Small intestine (tissue), 7 donors: ENCODE measurements at regions not wholly inside any gene's neighbourhood (a gene's known extent, or its start where the extent isn't known, plus 50 kb on each side); places are given as distances from the start of the nearest gene placed in this dataset.

Experiments used
- DNase-seq, 2 donors: peaks; one replicate each; pipeline versions ENCODE4 v3.0.0 to v3.0.0-alpha.2; 2013
- FAIRE-seq: peaks from 2 replicates; lab custom pipeline; 2012; peaks lifted over from hg19 to GRCh38; lab: Jason Lieb, UNC
- H3K27ac ChIP-seq, 3 donors: one replicate each; pipeline ENCODE4 v1.5.1; 2013; ENCODE audit warnings: low read length in 2 of 3, mild to moderate bottlenecking in 2 of 3, control low read depth in 1 of 3, inconsistent platforms in 1 of 3, low read depth in 1 of 3, moderate library complexity in 1 of 3
- H3K27me3 ChIP-seq, 3 donors: one replicate each; pipeline ENCODE4 v1.6.1; 2013; ENCODE audit warnings: low read length in 3 of 3, inconsistent platforms in 1 of 3; ENCODE audit not compliant: control insufficient read depth in 3 of 3, insufficient read depth in 3 of 3
- H3K36me3 ChIP-seq, 3 donors: one replicate each; pipeline ENCODE4 v1.6.1; 2013; ENCODE audit warnings: low read length in 3 of 3, inconsistent platforms in 1 of 3, low read depth in 1 of 3, mild to moderate bottlenecking in 1 of 3, moderate library complexity in 1 of 3; ENCODE audit not compliant: control insufficient read depth in 3 of 3, insufficient read depth in 2 of 3
- H3K4me1 ChIP-seq, 3 donors: one replicate each; pipeline ENCODE4 v1.6.1; 2013; ENCODE audit warnings: low read length in 2 of 3, inconsistent platforms in 1 of 3, low read depth in 1 of 3, mild to moderate bottlenecking in 1 of 3, moderate library complexity in 1 of 3; ENCODE audit not compliant: control insufficient read depth in 3 of 3, insufficient read depth in 2 of 3
- H3K4me3 ChIP-seq, 3 donors: one replicate each; pipeline ENCODE4 v1.5.1; 2013; ENCODE audit warnings: low read length in 3 of 3, control low read depth in 1 of 3, inconsistent platforms in 1 of 3, low read depth in 1 of 3, mild to moderate bottlenecking in 1 of 3, moderate library complexity in 1 of 3
- H3K9me3 ChIP-seq, 2 donors: one replicate each; pipeline ENCODE4 v1.6.1; 2013; ENCODE audit warnings: low read depth in 1 of 2, low read length in 1 of 2; ENCODE audit not compliant: control insufficient read depth in 2 of 2, insufficient read depth in 1 of 2
- WGBS, 3 donors: extraction: QIAGEN DNeasy Blood & Tissue Kit; methylation state at CpG; one replicate each; pipeline ENCODE4 v1.1.7; 2013; 5-methylcytosine and 5-hydroxymethylcytosine counted together
- donor health status: healthy with polysubstance abuse.
- donor health status: control.
- donor health status: control.
- donor health status: Bipolar disorder and iron deficiency.
- donor health status: healthy.

DNA sequence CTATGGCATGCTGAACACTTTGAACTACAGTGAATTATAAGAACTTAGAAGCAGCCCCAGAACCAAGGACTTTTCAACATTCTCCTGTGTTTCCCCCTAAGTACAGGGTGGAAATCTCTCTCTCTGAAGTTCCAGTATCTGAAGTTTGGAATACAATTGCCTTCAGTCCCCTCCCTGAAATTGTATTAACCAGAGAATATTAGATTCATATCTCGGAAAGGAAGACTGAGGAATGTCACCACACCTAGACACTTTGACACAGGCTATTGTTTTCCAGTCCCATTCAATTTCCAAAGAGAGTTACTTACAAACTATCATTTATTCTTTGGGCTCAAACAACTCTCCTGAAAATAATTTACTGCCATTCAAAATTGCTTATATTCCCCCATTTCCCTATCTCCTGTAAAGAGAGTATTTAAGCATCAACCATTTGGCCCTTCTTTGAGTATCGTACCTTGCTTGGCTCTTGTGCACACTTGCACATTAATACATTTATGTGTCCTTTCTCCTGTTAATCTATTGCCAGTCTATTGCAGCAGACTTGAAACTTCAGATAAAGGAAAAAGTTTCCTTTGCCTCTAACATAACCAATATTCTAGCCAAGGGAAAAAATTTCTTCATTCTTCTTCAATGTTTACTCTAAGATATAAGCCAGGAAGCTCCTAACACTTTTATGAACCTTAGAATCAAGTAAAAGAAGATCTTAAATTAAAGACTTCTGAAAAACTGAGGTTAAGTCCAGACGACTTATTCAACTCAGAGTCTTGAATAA is 402.4 kb upstream of the DDI1 start:
- H3K9me3 ChIP-seq, result no peaks in the 10 kb centered on the region
- H3K4me3 ChIP-seq, result no peak overlapping the region
- H3K4me1 ChIP-seq, result no peaks in the 10 kb centered on the region
- H3K27me3 ChIP-seq, result no peaks in the 10 kb centered on the region
- WGBS, 3 donors, result 82 to 90% (median 84%) methylated on average over 3 of the region's 3 CpGs
- H3K27ac ChIP-seq, result no peak overlapping the region
- no peaks in the 10 kb centered on the region for H3K36me3 ChIP-seq
- FAIRE-seq (no peak), DNase-seq (no peak)

DNA sequence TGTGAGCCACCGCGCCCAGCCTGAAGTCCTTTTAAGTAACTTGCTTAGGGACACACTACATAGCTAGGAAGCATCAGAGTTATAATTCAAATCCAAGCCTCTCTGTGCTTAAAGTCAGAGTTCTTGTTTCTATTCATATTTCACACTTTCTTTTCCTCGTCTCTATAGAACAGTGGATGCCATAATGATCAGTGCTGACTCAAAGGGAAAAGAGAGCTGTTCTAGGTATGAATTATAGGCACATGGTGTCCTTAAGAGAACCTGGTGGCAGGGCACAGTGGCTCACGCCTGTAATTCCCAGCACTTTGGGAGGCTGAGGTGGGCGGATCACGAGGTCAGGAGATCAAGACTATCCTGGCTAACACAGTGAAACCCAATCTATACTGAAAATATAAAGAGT is 400.2 kb upstream of the DDI1 start:
- no peak for DNase-seq
- no peak overlapping the region for H3K27ac ChIP-seq
- no peak for FAIRE-seq
- H3K4me1 ChIP-seq, result no peaks in the 10 kb centered on the region
- no peaks in the 10 kb centered on the region for H3K36me3 ChIP-seq
- no peak overlapping the region for H3K4me3 ChIP-seq
- H3K9me3 ChIP-seq, result no peaks in the 10 kb centered on the region
- 54 to 77% (median 64%) methylated on average over 6 of the region's 6 CpGs for WGBS, 3 donors
- H3K27me3 ChIP-seq, result no peaks in the 10 kb centered on the region

DNA sequence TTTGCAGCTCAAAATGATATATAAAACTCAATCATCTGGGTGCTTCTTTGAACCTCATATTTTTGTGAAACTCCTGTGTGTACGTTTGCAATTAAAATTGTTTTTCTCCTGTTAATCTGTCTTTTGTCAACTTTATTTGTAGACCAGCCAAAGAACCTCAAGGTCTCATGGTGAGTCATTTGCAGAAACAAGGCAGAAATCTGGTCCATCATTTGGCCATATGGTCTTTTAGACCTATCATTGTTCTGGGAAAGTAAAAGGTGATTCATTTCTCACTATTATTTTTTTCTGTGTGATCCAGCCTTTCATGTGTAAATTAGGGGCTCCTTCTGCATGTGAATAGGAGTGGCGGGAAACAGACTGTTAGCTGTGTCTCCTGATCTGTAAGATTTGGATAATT is 399.1 kb upstream of the DDI1 start:
- DNase-seq (no peak), FAIRE-seq (no peak)
- no peaks in the 10 kb centered on the region for H3K27me3 ChIP-seq
- H3K4me3 ChIP-seq, result no peak overlapping the region
- 69 to 85% (median 80%) methylated on average over 2 of the region's 2 CpGs for WGBS, 3 donors
- H3K9me3 ChIP-seq, result no peaks in the 10 kb centered on the region
- no peak overlapping the region for H3K27ac ChIP-seq
- no peaks in the 10 kb centered on the region for H3K36me3 ChIP-seq
- no peaks in the 10 kb centered on the region for H3K4me1 ChIP-seq

DNA sequence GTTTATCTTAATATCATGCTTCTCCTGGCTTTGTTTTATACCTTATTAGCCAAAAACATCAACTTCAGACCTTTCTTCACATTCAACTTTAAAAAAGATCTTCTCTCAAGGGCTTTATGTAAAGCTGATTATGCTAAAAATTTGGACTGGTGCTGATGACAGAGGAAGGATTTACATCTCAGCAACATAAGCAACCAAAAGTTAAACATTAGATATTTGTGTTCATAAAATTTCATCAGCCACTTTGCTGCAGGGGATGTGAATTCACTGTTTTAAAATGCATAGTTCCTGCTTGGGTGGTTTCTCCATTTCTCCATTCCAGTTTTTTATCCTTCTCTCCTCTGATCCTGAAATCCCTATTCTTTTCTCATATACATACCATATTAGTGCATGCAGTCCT is 398.6 kb upstream of the DDI1 start:
- Histone ChIP-seq H3K27me3 (no peaks in the 10 kb centered on the region), H3K27ac (no peak overlapping the region), H3K9me3 (no peaks in the 10 kb centered on the region), H3K4me1 (no peaks in the 10 kb centered on the region), H3K4me3 (no peak overlapping the region), H3K36me3 (no peaks in the 10 kb centered on the region)
- DNase-seq (no peak), FAIRE-seq (no peak)

DNA sequence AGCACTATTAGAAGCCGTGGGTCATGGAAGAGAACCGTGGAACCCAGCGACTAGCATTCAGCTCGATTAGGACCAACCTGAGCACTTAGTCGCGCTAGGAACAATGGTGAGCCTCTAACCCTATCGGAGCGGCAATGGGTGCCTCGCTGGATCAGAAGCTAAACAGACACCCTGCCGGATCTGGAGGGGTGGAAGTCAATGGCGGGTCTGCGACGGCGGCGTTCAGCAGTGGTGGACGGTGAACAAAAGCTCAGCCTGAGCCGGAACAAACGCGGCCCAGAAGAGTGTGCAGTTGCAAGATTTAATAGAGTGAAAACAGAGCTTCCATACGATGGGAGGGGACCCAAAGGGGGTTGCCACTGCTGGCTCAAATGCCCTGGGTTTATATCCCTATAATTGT is 391.8 kb upstream of the DDI1 start:
- Histone ChIP-seq H3K36me3 (no peaks in the 10 kb centered on the region), H3K9me3 (no peaks in the 10 kb centered on the region), H3K4me3 (no peak overlapping the region), H3K4me1 (no peaks in the 10 kb centered on the region), H3K27me3 (no peaks in the 10 kb centered on the region), H3K27ac (no peak overlapping the region)
- no peak for FAIRE-seq
- DNase-seq, result no peak
- WGBS, 3 donors, result 91 to 93% (median 92%) methylated on average over 20 of the region's 20 CpGs

DNA sequence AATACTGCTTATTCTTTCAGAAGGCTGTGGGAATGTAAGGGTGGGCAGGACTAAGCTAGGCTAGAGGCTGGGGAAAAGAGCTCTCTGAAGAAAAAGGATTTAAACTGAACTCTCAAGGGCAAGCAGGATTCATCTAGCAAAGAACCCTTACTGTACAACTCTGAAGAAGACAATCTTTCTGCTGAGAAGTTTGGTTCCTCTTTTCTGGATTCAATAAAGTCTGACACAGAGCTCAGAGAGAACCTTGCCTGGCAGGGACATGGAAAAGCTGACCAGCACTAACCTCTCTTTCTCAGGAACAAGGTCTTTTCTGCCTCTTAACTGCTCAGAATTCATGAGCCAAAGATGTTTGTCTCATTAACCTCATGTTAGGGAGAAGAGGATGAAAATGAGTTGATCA is 388.4 kb upstream of the DDI1 start:
- Histone ChIP-seq H3K36me3 (no peaks in the 10 kb centered on the region), H3K27ac (no peak overlapping the region), H3K27me3 (no peaks in the 10 kb centered on the region), H3K4me1 (no peaks in the 10 kb centered on the region), H3K9me3 (peaks cover 0 to 8% of the 10 kb centered on the region in 2 donors), H3K4me3 (no peak overlapping the region)
- FAIRE-seq (no peak), DNase-seq (no peak)

DNA sequence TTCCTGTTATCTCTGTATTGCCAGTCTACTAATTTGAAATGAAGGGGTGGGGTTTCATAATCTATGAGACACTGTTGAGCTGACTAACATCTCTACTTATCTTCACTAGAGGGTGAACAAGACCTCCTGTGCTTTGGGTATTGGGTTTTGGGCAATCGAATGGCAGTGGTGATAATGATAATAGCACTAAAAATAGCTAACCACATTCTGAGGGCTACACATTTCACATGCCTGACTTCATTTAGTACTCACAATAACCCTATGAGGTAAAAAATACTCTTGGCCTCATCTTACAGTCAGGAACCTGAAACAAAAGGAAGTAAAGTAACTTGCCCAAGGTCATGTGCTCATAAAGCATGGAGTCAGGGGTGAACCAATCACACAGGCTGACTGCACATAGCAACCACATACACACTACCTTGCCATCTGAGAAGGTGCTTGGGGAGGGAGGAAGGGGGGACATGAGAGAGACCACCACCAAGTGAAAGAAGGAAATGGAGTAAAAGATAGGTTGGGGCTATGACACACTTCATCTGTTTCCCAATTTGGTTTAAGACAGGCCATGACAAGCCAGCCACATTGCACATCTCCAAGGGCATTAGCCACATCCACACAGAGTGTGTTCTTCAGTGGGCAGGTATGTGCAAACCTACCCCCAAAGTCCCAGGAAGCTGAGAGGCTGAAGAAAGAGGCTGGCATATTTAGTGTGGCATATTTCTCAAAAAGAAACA is 387.6 kb upstream of the DDI1 start:
- Histone ChIP-seq H3K9me3 (peaks cover 0 to 8% of the 10 kb centered on the region in 2 donors), H3K27ac (no peak overlapping the region), H3K4me3 (no peak overlapping the region), H3K36me3 (no peaks in the 10 kb centered on the region), H3K27me3 (no peaks in the 10 kb centered on the region), H3K4me1 (no peaks in the 10 kb centered on the region)
- DNase-seq (no peak), FAIRE-seq (no peak)
- 52 to 91% (median 65%) methylated on average over 1 of the region's 1 CpG for WGBS, 3 donors

DNA sequence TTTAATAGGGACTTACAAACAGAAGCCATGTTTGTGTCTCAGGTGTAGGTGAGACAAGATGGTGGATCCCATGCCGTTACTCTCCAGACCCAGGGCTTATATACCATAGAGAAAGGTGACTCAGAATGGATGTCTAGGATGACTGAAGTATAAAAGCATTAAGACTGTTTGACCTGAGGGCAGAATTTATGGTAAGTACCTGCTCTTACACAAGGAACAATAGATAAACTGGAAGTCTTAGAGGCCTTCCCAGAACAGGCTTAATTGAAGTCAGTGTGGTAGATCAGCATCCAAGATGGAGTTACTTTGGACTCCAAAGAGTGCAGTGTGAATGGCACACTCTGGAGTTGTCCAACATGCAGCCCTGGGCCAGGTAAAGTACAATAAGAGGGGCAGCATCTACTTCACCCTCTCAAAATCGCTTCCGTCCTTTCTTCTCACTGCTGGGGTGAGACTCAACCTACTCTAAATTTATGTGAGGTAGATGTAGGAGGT is 387.0 kb upstream of the DDI1 start:
- H3K4me3 ChIP-seq, result no peak overlapping the region
- FAIRE-seq, result no peak
- H3K9me3 ChIP-seq, result peaks cover 0 to 8% of the 10 kb centered on the region in 2 donors
- 94 to 95% (median 94%) methylated on average over 3 of the region's 3 CpGs for WGBS, 3 donors
- H3K27me3 ChIP-seq, result no peaks in the 10 kb centered on the region
- H3K36me3 ChIP-seq, result no peaks in the 10 kb centered on the region
- DNase-seq, result no peak
- no peaks in the 10 kb centered on the region for H3K4me1 ChIP-seq
- no peak overlapping the region for H3K27ac ChIP-seq
